WTC11 (cell line): ENCODE measurements at regions not wholly inside any gene's neighbourhood (a gene's known extent, or its start where the extent isn't known, plus 50 kb on each side); places are given as distances from the start of the nearest gene placed in this dataset.

Source experiments
- ATAC-seq: fragments of 200-7000 bp; cut with Tn5 transposase; 2 replicates; pipeline ENCODE4 v1.10.0; 2021; ENCODE audit warnings: mild to moderate bottlenecking, moderate library complexity
- CTCF ChIA-PET: fragments of 300-600 bp; sonication (Branson Sonifier 250); formaldehyde crosslinking; loops from one replicate; lab custom pipeline; 2021; ENCODE audit warnings: antibody characterized with exemption; lab: Charles Lee
- POLR2A ChIA-PET: fragments of 350-600 bp; sonication (Branson Sonifier 250); formaldehyde crosslinking; loops from one replicate; lab custom pipeline; 2021; ENCODE audit warnings: antibody characterized with exemption; lab: Charles Lee
- DNase-seq: peaks from one replicate; pipeline ENCODE4 v3.0.0; 2021; ENCODE audit warnings: low spot score
- H3K27ac Mint-ChIP-seq: 2 replicates; pipeline ENCODE4 v1.8.0; 2021; ENCODE audit warnings: mixed read lengths
- H3K27me3 Mint-ChIP-seq: 2 replicates; pipeline ENCODE4 v1.8.0; 2021; ENCODE audit warnings: low read depth, mild to moderate bottlenecking, moderate library complexity, mixed read lengths
- H3K36me3 Mint-ChIP-seq: 2 replicates; pipeline ENCODE4 v1.8.0; 2021; ENCODE audit warnings: mixed read lengths
- H3K4me1 Mint-ChIP-seq: 2 replicates; pipeline ENCODE4 v1.8.0; 2022; ENCODE audit warnings: mixed read lengths
- H3K4me3 Mint-ChIP-seq: 2 replicates; pipeline ENCODE4 v1.8.0; 2021; ENCODE audit warnings: mild to moderate bottlenecking, moderate library complexity, mixed read lengths
- H3K9me3 Mint-ChIP-seq: 2 replicates; pipeline ENCODE4 v1.8.0; 2021; ENCODE audit warnings: mixed read lengths
- CREB1 ChIP-seq: sonication (generic); formaldehyde crosslinking; IDR thresholded peaks from 2 replicates; pipeline ENCODE4 v1.8.0; 2023; ENCODE audit warnings: mild to moderate bottlenecking, missing genetic modification reagents
- ETV6 ChIP-seq: sonication (generic); formaldehyde crosslinking; IDR thresholded peaks from 2 replicates; pipeline ENCODE4 v1.8.1; 2022; ENCODE audit warnings: mild to moderate bottlenecking, missing genetic modification reagents
- GRHL2 ChIP-seq: fragments of 250-450 bp; sonication (Bioruptor Pico); IDR thresholded peaks from 2 replicates; pipeline ENCODE4 v1.8.0; 2022; ENCODE audit warnings: mild to moderate bottlenecking, moderate library complexity; ENCODE audit not compliant: insufficient replicate concordance, severe bottlenecking
- JAZF1 ChIP-seq: fragments of 250-450 bp; sonication (Bioruptor Pico); IDR thresholded peaks from 2 replicates; pipeline ENCODE4 v1.9.0; 2021; ENCODE audit warnings: moderate library complexity, mild to moderate bottlenecking, inconsistent platforms
- JUN ChIP-seq: sonication (generic); formaldehyde crosslinking; IDR thresholded peaks from 2 replicates; pipeline ENCODE4 v1.8.0; 2023; ENCODE audit warnings: mild to moderate bottlenecking, missing genetic modification reagents
- MYBL2 ChIP-seq: sonication (generic); formaldehyde crosslinking; IDR thresholded peaks from 2 replicates; pipeline ENCODE4 v1.8.1; 2023; ENCODE audit warnings: mild to moderate bottlenecking, moderate library complexity, missing genetic modification reagents
- SMAD4 ChIP-seq: sonication (generic); formaldehyde crosslinking; IDR thresholded peaks from 2 replicates; pipeline ENCODE4 v1.8.0; 2022; ENCODE audit warnings: mild to moderate bottlenecking, missing genetic modification reagents
- SP1 ChIP-seq: sonication (generic); formaldehyde crosslinking; conservative IDR thresholded peaks from 2 replicates; pipeline ENCODE4 v1.8.1; 2022; ENCODE audit warnings: missing genetic modification reagents
- ZBTB21 ChIP-seq: sonication (generic); formaldehyde crosslinking; IDR thresholded peaks from 2 replicates; pipeline ENCODE4 v1.8.1; 2023; ENCODE audit warnings: mild to moderate bottlenecking, missing genetic modification reagents, borderline replicate concordance
- ZNF121 ChIP-seq: sonication (generic); formaldehyde crosslinking; IDR thresholded peaks from 2 replicates; pipeline ENCODE4 v1.8.0; 2023; ENCODE audit warnings: missing genetic modification reagents
- TF ChIP-seq, protein P1 (sequence below): sonication (generic); formaldehyde crosslinking; conservative IDR thresholded peaks from 2 replicates; pipeline ENCODE4 v1.8.1; 2023; ENCODE audit warnings: mild to moderate bottlenecking, low read depth, missing genetic modification reagents, moderate library complexity
- TF ChIP-seq, protein P2 (sequence below): sonication (generic); formaldehyde crosslinking; IDR thresholded peaks from 2 replicates; pipeline ENCODE4 v1.8.0; 2022; ENCODE audit warnings: mild to moderate bottlenecking, missing genetic modification reagents
- TF ChIP-seq, protein P3 (sequence below): fragments of 250-450 bp; sonication (Bioruptor Pico); IDR thresholded peaks from 2 replicates; pipeline ENCODE4 v1.8.0; 2021; ENCODE audit warnings: mild to moderate bottlenecking
- TF ChIP-seq, protein P4 (sequence below): sonication (generic); formaldehyde crosslinking; IDR thresholded peaks from 2 replicates; pipeline ENCODE4 v1.8.1; 2023; ENCODE audit warnings: mild to moderate bottlenecking, missing genetic modification reagents

DNA sequence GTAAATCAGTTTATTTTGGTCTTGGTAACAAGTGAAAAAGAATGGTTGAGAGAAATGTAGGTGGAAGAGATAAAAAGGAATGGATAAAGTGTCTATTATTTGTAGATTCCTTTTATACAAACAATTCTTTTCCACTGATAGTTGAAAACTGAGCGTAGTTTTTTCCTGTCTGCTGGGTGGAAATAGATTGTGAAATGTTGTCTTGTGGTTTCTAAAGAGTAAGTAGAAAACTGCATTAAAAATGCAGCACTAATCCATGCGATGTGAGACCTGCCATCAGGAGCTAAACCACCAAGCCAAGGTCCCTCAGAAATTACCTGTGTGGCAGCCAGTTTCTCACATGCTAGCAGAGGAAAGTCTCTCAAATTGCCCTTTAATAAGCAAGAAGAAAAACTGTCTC, 103.2 kb upstream of the SLC44A3 start:
- no peak overlapping the region for H3K4me3 Mint-ChIP-seq
- peaks cover 12% of the 10 kb centered on the region for H3K4me1 Mint-ChIP-seq
- CTCF ChIA-PET, result no interaction called here
- ATAC-seq, result no peak
- H3K27ac Mint-ChIP-seq, result no peak overlapping the region
- H3K36me3 Mint-ChIP-seq, result no peaks in the 10 kb centered on the region
- TF ChIP-seq, protein P1, sequence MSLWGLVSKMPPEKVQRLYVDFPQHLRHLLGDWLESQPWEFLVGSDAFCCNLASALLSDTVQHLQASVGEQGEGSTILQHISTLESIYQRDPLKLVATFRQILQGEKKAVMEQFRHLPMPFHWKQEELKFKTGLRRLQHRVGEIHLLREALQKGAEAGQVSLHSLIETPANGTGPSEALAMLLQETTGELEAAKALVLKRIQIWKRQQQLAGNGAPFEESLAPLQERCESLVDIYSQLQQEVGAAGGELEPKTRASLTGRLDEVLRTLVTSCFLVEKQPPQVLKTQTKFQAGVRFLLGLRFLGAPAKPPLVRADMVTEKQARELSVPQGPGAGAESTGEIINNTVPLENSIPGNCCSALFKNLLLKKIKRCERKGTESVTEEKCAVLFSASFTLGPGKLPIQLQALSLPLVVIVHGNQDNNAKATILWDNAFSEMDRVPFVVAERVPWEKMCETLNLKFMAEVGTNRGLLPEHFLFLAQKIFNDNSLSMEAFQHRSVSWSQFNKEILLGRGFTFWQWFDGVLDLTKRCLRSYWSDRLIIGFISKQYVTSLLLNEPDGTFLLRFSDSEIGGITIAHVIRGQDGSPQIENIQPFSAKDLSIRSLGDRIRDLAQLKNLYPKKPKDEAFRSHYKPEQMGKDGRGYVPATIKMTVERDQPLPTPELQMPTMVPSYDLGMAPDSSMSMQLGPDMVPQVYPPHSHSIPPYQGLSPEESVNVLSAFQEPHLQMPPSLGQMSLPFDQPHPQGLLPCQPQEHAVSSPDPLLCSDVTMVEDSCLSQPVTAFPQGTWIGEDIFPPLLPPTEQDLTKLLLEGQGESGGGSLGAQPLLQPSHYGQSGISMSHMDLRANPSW (CRISPR knock-in tag), result no peak
- TF ChIP-seq MYBL2 (CRISPR knock-in tag) (no peak), SP1 (no peak), JAZF1 (CRISPR knock-in tag) (no peak), SMAD4 (no peak)
- TF ChIP-seq, protein P2, sequence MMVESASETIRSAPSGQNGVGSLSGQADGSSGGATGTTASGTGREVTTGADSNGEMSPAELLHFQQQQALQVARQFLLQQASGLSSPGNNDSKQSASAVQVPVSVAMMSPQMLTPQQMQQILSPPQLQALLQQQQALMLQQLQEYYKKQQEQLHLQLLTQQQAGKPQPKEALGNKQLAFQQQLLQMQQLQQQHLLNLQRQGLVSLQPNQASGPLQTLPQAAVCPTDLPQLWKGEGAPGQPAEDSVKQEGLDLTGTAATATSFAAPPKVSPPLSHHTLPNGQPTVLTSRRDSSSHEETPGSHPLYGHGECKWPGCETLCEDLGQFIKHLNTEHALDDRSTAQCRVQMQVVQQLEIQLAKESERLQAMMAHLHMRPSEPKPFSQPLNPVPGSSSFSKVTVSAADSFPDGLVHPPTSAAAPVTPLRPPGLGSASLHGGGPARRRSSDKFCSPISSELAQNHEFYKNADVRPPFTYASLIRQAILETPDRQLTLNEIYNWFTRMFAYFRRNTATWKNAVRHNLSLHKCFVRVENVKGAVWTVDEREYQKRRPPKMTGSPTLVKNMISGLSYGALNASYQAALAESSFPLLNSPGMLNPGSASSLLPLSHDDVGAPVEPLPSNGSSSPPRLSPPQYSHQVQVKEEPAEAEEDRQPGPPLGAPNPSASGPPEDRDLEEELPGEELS, result no peak
- TF ChIP-seq, all 79 proteins: peak for 0
- POLR2A ChIA-PET, result no interaction called here
- H3K27me3 Mint-ChIP-seq, result no peaks in the 10 kb centered on the region
- no peak for DNase-seq
- no peaks in the 10 kb centered on the region for H3K9me3 Mint-ChIP-seq

DNA sequence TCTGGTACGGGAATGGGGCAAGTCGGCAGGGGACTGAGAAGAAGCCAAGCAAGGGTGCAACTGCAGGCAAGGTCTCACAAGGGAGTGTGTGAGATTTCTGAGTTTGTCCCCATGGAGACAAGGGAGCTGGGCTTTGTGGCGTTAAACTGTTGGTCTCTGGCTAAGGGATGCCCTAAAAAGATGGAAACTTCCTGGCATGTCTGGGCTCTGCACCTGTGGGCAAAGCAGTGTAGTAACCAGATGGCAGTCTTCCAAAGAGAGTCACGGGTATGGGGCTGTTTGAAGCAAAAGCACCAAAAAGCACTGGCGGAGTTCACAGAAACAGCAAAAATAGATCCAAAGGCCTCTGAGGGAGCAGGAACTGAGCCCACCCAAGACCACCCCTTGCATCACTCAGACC, 104.8 kb upstream of the SLC44A3 start:
- no peaks in the 10 kb centered on the region for H3K36me3 Mint-ChIP-seq
- 0 out of 2 replicates have a peak overlapping the region, but pooled peaks have one; percentile 8 for H3K27ac Mint-ChIP-seq
- CTCF ChIA-PET, result interaction anchor here (0.8 to 1.9 kb wide), 3 partner anchors 22 to 193 kb away, joined by 4 to 7 read pairs (median 4); no protein-coding TSS in a partner anchor
- TF ChIP-seq, protein P3, sequence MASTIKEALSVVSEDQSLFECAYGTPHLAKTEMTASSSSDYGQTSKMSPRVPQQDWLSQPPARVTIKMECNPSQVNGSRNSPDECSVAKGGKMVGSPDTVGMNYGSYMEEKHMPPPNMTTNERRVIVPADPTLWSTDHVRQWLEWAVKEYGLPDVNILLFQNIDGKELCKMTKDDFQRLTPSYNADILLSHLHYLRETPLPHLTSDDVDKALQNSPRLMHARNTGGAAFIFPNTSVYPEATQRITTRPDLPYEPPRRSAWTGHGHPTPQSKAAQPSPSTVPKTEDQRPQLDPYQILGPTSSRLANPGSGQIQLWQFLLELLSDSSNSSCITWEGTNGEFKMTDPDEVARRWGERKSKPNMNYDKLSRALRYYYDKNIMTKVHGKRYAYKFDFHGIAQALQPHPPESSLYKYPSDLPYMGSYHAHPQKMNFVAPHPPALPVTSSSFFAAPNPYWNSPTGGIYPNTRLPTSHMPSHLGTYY (CRISPR knock-in tag), result no peak
- TF ChIP-seq, protein P4, sequence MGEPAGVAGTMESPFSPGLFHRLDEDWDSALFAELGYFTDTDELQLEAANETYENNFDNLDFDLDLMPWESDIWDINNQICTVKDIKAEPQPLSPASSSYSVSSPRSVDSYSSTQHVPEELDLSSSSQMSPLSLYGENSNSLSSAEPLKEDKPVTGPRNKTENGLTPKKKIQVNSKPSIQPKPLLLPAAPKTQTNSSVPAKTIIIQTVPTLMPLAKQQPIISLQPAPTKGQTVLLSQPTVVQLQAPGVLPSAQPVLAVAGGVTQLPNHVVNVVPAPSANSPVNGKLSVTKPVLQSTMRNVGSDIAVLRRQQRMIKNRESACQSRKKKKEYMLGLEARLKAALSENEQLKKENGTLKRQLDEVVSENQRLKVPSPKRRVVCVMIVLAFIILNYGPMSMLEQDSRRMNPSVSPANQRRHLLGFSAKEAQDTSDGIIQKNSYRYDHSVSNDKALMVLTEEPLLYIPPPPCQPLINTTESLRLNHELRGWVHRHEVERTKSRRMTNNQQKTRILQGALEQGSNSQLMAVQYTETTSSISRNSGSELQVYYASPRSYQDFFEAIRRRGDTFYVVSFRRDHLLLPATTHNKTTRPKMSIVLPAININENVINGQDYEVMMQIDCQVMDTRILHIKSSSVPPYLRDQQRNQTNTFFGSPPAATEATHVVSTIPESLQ (CRISPR knock-in tag), result no peak
- TF ChIP-seq JAZF1 (CRISPR knock-in tag) (no peak), GRHL2 (CRISPR knock-in tag) (no peak), ZBTB21 (no peak), ETV6 (CRISPR knock-in tag) (no peak)
- ATAC-seq, result no peak
- no peaks in the 10 kb centered on the region for H3K27me3 Mint-ChIP-seq
- no peak overlapping the region for H3K4me3 Mint-ChIP-seq
- peaks cover 12% of the 10 kb centered on the region for H3K4me1 Mint-ChIP-seq
- POLR2A ChIA-PET, result no interaction called here
- no peak for DNase-seq
- no peaks in the 10 kb centered on the region for H3K9me3 Mint-ChIP-seq

DNA sequence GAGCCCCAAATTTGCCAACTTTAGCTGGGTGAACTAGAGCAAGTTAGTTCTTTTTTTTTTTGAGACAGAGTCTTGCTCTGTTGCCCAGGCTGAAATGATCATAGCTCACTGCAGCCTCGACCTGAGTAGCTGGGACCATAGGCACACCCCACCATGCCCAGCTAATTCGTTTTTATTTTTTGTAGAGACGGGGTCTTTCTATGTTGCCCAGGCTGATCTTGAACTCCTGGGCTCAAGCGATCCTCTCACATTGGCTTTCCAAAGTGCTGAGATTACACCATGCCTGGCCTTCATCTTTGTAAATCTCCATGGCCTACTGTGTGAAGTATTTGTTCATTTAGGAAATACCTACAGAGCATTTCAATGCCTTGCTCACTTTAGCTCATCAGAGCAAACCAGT, 105.6 kb upstream of the SLC44A3 start:
- H3K36me3 Mint-ChIP-seq, result no peaks in the 10 kb centered on the region
- H3K9me3 Mint-ChIP-seq, result no peaks in the 10 kb centered on the region
- DNase-seq, result no peak
- POLR2A ChIA-PET, result no interaction called here
- CTCF ChIA-PET, result interaction anchor here (0.8 to 1.9 kb wide), 5 partner anchors 22 to 193 kb away, joined by 3 to 7 read pairs (median 4); no protein-coding TSS in a partner anchor
- no peak overlapping the region for H3K4me3 Mint-ChIP-seq
- TF ChIP-seq JUN, result no peak
- no peak for TF ChIP-seq CREB1 (CRISPR knock-in tag)
- TF ChIP-seq ZNF121 (CRISPR knock-in tag), result peak; percentile 52; the same call in 1 of the 2 replicates
- H3K27ac Mint-ChIP-seq, result no peak overlapping the region
- H3K4me1 Mint-ChIP-seq, result peaks cover 12% of the 10 kb centered on the region
- no peaks in the 10 kb centered on the region for H3K27me3 Mint-ChIP-seq
- ATAC-seq, result no peak
